GM23338 (cell line): ENCODE measurements at regions not wholly inside any gene's neighbourhood (a gene's known extent, or its start where the extent isn't known, plus 50 kb on each side); places are given as distances from the start of the nearest gene placed in this dataset.

Source experiments
- ATAC-seq: fragments of 200-7000 bp; cut with Tn5 transposase; 3 replicates; pipeline ENCODE4 v1.9.1; 2020
- DNase-seq: peaks from one replicate; pipeline ENCODE4 v3.0.0-alpha.2; 2015; ENCODE audit warnings: low spot score
- H2AFZ ChIP-seq: fragments of 200-600 bp; sonication (generic); 2 replicates; pipeline ENCODE4 v1.8.0; 2016; ENCODE audit warnings: antibody characterized with exemption, mild to moderate bottlenecking, moderate library complexity
- H3F3A ChIP-seq: fragments of 200-600 bp; sonication (generic); replicated peaks from 2 replicates; pipeline ENCODE4 v1.8.0; 2017; ENCODE audit warnings: antibody characterized with exemption, mixed run types, low read depth
- H3K27ac ChIP-seq: fragments of 200-600 bp; sonication (generic); 2 replicates; pipeline ENCODE4 v1.6.1; 2016; ENCODE audit warnings: low read depth
- H3K27me3 ChIP-seq: fragments of 200-600 bp; sonication (generic); 2 replicates; pipeline ENCODE4 v1.8.0; 2016; ENCODE audit warnings: mild to moderate bottlenecking, mixed run types, moderate library complexity; ENCODE audit not compliant: insufficient read depth
- H3K36me3 ChIP-seq: fragments of 200-600 bp; sonication (generic); 2 replicates; pipeline ENCODE4 v1.8.0; 2016; ENCODE audit warnings: mild to moderate bottlenecking; ENCODE audit not compliant: insufficient read depth
- H3K4me1 ChIP-seq: fragments of 200-600 bp; sonication (generic); 2 replicates; pipeline ENCODE4 v1.8.0; 2016; ENCODE audit warnings: mild to moderate bottlenecking, moderate library complexity; ENCODE audit not compliant: insufficient read depth
- H3K4me2 ChIP-seq: fragments of 200-600 bp; sonication (generic); 2 replicates; pipeline ENCODE4 v1.7.1; 2017; ENCODE audit warnings: mixed run types
- H3K4me3 ChIP-seq: fragments of 200-600 bp; sonication (generic); 2 replicates; pipeline ENCODE4 v1.6.1; 2016; ENCODE audit warnings: mixed run types
- H3K79me2 ChIP-seq: fragments of 200-600 bp; sonication (generic); replicated peaks from 2 replicates; pipeline ENCODE4 v1.8.0; 2017; ENCODE audit warnings: mild to moderate bottlenecking; ENCODE audit not compliant: insufficient read depth
- H3K9me2 ChIP-seq: fragments of 200-600 bp; sonication (generic); 2 replicates; pipeline ENCODE4 v1.8.0; 2017; ENCODE audit not compliant: insufficient read depth
- H4K20me1 ChIP-seq: fragments of 200-600 bp; sonication (generic); replicated peaks from 2 replicates; pipeline ENCODE4 v1.8.0; 2017; ENCODE audit warnings: mild to moderate bottlenecking; ENCODE audit not compliant: insufficient read depth
- H3K27ac Mint-ChIP-seq: 2 replicates; pipeline ENCODE4 v1.8.0; 2020; ENCODE audit warnings: inconsistent platforms, mild to moderate bottlenecking, moderate library complexity, mixed read lengths
- H3K27me3 Mint-ChIP-seq: 3 replicates; pipeline ENCODE4 v1.8.0; 2022; ENCODE audit warnings: low read depth, mild to moderate bottlenecking, moderate library complexity, mixed read lengths, inconsistent platforms; ENCODE audit not compliant: insufficient read depth, poor library complexity
- H3K36me3 Mint-ChIP-seq: 3 replicates; pipeline ENCODE4 v1.8.0; 2021; ENCODE audit warnings: low read depth, mild to moderate bottlenecking, inconsistent platforms, moderate library complexity, mixed read lengths
- H3K4me1 Mint-ChIP-seq: 3 replicates; pipeline ENCODE4 v1.8.0; 2020; ENCODE audit warnings: mild to moderate bottlenecking, inconsistent platforms, mixed read lengths
- H3K4me3 Mint-ChIP-seq: 3 replicates; pipeline ENCODE4 v1.8.0; 2021; ENCODE audit warnings: moderate library complexity, mild to moderate bottlenecking, inconsistent platforms, mixed read lengths
- H3K9me3 Mint-ChIP-seq: 3 replicates; pipeline ENCODE4 v1.8.0; 2020; ENCODE audit warnings: moderate library complexity, mild to moderate bottlenecking, inconsistent platforms, mixed read lengths
- CREB1 ChIP-seq: fragments of 250-450 bp; sonication (Bioruptor Pico); IDR thresholded peaks from 2 replicates; pipeline ENCODE4 v1.5.0; 2020; ENCODE audit warnings: low read depth, mild to moderate bottlenecking, moderate library complexity
- ETS1 ChIP-seq: IDR thresholded peaks from 2 replicates; pipeline ENCODE4 v1.6.1; 2016; ENCODE audit warnings: antibody characterized with exemption
- EZH2 ChIP-seq: fragments of 200-600 bp; sonication (generic); IDR thresholded peaks from one replicate; pipeline ENCODE4 v1.8.0; 2017; ENCODE audit warnings: antibody characterized with exemption, mild to moderate bottlenecking, low read depth; ENCODE audit not compliant: unreplicated experiment
- EZH2phosphoT487 ChIP-seq: fragments of 200-600 bp; sonication (generic); IDR thresholded peaks from one replicate; pipeline ENCODE4 v1.8.1; 2018; ENCODE audit warnings: antibody characterized with exemption; ENCODE audit not compliant: unreplicated experiment
- JUNB ChIP-seq: IDR thresholded peaks from one replicate; pipeline ENCODE4 v1.6.1; 2016; ENCODE audit warnings: antibody characterized with exemption; ENCODE audit not compliant: unreplicated experiment
- NANOG ChIP-seq: IDR thresholded peaks from 2 replicates; pipeline ENCODE4 v1.6.1; 2016; ENCODE audit warnings: antibody characterized with exemption, borderline replicate concordance
- POLR2AphosphoS5 ChIP-seq: IDR thresholded peaks from 2 replicates; pipeline ENCODE4 v1.6.1; 2016; ENCODE audit warnings: antibody characterized with exemption, low read depth
- STAT1 ChIP-seq: IDR thresholded peaks from one replicate; pipeline ENCODE4 v1.6.1; 2016; ENCODE audit warnings: antibody characterized with exemption; ENCODE audit not compliant: unreplicated experiment
- ZNF114 ChIP-seq: fragments of 250-450 bp; sonication (Bioruptor Pico); IDR thresholded peaks from 2 replicates; pipeline ENCODE4 v1.5.0; 2020; ENCODE audit warnings: mild to moderate bottlenecking, moderate library complexity
- ZNF331 ChIP-seq: fragments of 250-450 bp; sonication (Bioruptor Pico); IDR thresholded peaks from 2 replicates; pipeline ENCODE4 v1.5.0; 2020; ENCODE audit warnings: low read depth, mild to moderate bottlenecking, moderate library complexity
- TF ChIP-seq, protein P1 (sequence below): fragments of 250-450 bp; sonication (Bioruptor Pico); IDR thresholded peaks from 2 replicates; pipeline ENCODE4 v1.5.0; 2020; ENCODE audit warnings: mild to moderate bottlenecking, moderate library complexity
- TF ChIP-seq, protein P2 (sequence below), 2 experiments: fragments of 200-600 bp in 1 of 2; sonication (generic) in 1 of 2; conservative IDR thresholded peaks; 2 replicates each; pipeline versions ENCODE4 v1.5.1 to v1.6.1; 2016 to 2017; ENCODE audit warnings: antibody characterized with exemption in 2 of 2, low read depth in 2 of 2, mild to moderate bottlenecking in 2 of 2, moderate library complexity in 1 of 2
- TF ChIP-seq, protein P3 (sequence below): IDR thresholded peaks from one replicate; pipeline ENCODE4 v1.6.1; 2018; ENCODE audit warnings: antibody characterized with exemption; ENCODE audit not compliant: unreplicated experiment

DNA sequence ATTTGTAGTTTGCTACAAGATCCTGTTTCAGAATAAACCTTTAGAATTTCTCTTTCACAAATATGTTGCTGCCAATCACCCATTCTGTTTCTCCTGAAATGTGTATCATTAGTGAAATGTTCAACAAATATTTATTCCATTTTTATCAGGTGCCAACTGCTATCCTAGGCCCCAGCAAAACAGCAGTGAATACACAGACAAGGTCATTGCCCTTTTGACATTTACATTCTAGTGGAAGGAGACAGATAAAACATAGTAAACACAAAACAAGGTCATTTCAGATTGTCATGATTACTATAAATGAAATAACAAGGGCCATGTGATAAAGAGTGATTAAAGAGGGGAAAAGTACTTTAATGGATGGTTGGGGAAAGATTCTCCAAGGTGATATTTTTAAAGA is 404.8 kb upstream of the PHF14 start:
- Histone ChIP-seq H2AFZ (no peak overlapping the region), H3K27ac (no peak overlapping the region), H3F3A (no peaks in the 10 kb centered on the region), H4K20me1 (no peaks in the 10 kb centered on the region), H3K9me2 (no peaks in the 10 kb centered on the region), H3K27me3 (no peaks in the 10 kb centered on the region), H3K36me3 (no peaks in the 10 kb centered on the region), H3K4me1 (no peaks in the 10 kb centered on the region), H3K4me2 (no peak overlapping the region), H3K79me2 (no peaks in the 10 kb centered on the region), H3K4me3 (no peak overlapping the region)
- Mint-ChIP-seq H3K4me1 (no peaks in the 10 kb centered on the region), H3K4me3 (no peak overlapping the region), H3K27ac (no peak overlapping the region), H3K36me3 (no peaks in the 10 kb centered on the region), H3K9me3 (no peaks in the 10 kb centered on the region), H3K27me3 (no peaks in the 10 kb centered on the region)
- no peak for ATAC-seq
- no peak for DNase-seq
- TF ChIP-seq JUNB (no peak), EZH2 (no peak), EZH2phosphoT487 (no peak), CREB1 (CRISPR knock-in tag) (no peak), STAT1 (no peak), ZNF114 (CRISPR knock-in tag) (no peak), ZNF331 (CRISPR knock-in tag) (no peak), ETS1 (no peak), NANOG (no peak), POLR2AphosphoS5 (no peak)
- TF ChIP-seq, protein P1, sequence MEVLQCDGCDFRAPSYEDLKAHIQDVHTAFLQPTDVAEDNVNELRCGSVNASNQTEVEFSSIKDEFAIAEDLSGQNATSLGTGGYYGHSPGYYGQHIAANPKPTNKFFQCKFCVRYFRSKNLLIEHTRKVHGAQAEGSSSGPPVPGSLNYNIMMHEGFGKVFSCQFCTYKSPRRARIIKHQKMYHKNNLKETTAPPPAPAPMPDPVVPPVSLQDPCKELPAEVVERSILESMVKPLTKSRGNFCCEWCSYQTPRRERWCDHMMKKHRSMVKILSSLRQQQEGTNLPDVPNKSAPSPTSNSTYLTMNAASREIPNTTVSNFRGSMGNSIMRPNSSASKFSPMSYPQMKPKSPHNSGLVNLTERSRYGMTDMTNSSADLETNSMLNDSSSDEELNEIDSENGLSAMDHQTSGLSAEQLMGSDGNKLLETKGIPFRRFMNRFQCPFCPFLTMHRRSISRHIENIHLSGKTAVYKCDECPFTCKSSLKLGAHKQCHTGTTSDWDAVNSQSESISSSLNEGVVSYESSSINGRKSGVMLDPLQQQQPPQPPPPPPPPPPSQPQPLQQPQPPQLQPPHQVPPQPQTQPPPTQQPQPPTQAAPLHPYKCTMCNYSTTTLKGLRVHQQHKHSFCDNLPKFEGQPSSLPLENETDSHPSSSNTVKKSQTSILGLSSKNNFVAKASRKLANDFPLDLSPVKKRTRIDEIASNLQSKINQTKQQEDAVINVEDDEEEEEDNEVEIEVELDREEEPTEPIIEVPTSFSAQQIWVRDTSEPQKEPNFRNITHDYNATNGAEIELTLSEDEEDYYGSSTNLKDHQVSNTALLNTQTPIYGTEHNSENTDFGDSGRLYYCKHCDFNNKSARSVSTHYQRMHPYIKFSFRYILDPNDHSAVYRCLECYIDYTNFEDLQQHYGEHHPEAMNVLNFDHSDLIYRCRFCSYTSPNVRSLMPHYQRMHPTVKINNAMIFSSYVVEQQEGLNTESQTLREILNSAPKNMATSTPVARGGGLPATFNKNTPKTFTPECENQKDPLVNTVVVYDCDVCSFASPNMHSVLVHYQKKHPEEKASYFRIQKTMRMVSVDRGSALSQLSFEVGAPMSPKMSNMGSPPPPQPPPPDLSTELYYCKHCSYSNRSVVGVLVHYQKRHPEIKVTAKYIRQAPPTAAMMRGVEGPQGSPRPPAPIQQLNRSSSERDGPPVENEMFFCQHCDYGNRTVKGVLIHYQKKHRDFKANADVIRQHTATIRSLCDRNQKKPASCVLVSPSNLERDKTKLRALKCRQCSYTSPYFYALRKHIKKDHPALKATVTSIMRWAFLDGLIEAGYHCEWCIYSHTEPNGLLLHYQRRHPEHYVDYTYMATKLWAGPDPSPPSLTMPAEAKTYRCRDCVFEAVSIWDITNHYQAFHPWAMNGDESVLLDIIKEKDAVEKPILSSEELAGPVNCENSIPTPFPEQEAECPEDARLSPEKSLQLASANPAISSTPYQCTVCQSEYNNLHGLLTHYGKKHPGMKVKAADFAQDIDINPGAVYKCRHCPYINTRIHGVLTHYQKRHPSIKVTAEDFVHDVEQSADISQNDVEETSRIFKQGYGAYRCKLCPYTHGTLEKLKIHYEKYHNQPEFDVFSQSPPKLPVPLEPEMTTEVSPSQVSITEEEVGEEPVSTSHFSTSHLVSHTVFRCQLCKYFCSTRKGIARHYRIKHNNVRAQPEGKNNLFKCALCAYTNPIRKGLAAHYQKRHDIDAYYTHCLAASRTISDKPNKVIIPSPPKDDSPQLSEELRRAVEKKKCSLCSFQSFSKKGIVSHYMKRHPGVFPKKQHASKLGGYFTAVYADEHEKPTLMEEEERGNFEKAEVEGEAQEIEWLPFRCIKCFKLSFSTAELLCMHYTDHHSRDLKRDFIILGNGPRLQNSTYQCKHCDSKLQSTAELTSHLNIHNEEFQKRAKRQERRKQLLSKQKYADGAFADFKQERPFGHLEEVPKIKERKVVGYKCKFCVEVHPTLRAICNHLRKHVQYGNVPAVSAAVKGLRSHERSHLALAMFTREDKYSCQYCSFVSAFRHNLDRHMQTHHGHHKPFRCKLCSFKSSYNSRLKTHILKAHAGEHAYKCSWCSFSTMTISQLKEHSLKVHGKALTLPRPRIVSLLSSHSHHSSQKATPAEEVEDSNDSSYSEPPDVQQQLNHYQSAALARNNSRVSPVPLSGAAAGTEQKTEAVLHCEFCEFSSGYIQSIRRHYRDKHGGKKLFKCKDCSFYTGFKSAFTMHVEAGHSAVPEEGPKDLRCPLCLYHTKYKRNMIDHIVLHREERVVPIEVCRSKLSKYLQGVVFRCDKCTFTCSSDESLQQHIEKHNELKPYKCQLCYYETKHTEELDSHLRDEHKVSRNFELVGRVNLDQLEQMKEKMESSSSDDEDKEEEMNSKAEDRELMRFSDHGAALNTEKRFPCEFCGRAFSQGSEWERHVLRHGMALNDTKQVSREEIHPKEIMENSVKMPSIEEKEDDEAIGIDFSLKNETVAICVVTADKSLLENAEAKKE (CRISPR knock-in tag) = no peak
- TF ChIP-seq, protein P2, sequence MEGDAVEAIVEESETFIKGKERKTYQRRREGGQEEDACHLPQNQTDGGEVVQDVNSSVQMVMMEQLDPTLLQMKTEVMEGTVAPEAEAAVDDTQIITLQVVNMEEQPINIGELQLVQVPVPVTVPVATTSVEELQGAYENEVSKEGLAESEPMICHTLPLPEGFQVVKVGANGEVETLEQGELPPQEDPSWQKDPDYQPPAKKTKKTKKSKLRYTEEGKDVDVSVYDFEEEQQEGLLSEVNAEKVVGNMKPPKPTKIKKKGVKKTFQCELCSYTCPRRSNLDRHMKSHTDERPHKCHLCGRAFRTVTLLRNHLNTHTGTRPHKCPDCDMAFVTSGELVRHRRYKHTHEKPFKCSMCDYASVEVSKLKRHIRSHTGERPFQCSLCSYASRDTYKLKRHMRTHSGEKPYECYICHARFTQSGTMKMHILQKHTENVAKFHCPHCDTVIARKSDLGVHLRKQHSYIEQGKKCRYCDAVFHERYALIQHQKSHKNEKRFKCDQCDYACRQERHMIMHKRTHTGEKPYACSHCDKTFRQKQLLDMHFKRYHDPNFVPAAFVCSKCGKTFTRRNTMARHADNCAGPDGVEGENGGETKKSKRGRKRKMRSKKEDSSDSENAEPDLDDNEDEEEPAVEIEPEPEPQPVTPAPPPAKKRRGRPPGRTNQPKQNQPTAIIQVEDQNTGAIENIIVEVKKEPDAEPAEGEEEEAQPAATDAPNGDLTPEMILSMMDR (conservative IDR thresholded peaks at IDR 0.05; ENCODE audit: low read depth in 2 of 2) = no peak
- TF ChIP-seq, protein P3, sequence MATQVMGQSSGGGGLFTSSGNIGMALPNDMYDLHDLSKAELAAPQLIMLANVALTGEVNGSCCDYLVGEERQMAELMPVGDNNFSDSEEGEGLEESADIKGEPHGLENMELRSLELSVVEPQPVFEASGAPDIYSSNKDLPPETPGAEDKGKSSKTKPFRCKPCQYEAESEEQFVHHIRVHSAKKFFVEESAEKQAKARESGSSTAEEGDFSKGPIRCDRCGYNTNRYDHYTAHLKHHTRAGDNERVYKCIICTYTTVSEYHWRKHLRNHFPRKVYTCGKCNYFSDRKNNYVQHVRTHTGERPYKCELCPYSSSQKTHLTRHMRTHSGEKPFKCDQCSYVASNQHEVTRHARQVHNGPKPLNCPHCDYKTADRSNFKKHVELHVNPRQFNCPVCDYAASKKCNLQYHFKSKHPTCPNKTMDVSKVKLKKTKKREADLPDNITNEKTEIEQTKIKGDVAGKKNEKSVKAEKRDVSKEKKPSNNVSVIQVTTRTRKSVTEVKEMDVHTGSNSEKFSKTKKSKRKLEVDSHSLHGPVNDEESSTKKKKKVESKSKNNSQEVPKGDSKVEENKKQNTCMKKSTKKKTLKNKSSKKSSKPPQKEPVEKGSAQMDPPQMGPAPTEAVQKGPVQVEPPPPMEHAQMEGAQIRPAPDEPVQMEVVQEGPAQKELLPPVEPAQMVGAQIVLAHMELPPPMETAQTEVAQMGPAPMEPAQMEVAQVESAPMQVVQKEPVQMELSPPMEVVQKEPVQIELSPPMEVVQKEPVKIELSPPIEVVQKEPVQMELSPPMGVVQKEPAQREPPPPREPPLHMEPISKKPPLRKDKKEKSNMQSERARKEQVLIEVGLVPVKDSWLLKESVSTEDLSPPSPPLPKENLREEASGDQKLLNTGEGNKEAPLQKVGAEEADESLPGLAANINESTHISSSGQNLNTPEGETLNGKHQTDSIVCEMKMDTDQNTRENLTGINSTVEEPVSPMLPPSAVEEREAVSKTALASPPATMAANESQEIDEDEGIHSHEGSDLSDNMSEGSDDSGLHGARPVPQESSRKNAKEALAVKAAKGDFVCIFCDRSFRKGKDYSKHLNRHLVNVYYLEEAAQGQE = no peak
